ENCODE measurements at regions not wholly inside any gene's neighbourhood (a gene's known extent, or its start where the extent isn't known, plus 50 kb on each side); places are given as distances from the start of the nearest gene placed in this dataset.

DNA sequence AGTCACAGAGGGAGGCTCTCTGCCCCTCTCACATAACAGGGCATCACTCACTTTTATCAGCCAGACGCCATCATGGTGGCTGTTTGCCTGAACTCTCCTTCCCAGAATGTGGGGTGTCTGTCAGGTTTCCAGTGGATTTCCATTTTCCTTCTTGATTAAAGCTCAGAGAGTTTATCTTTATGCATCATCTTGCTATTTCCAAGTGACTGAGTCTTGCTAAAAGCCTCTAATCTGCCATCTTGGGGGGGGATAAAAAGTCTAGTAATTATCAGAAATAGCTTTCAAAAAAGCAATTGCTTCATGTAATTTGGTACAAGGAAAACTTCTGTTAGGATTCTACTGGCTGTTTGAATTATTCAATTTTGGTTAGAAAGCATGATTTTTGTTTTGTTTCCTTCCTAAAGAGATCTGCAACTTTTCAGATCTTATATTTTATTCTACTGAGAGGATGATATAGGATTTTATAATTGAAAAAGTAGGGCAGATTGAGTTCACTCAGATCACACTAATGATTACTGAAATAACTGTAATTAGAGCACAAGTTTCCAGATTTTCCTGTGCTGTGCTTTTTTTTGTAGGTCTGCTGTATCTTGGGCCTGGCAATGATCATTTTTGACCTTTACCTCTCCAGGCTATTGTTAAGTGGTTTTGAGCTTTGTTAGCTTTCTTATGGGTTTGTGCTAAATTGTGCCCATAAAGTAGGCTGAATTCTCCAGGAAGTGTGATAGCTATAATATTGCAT, 661.5 kb downstream of the TLE4 start:
- no peaks in the 10 kb centered on the region for H3K27me3 ChIP-seq
- H3K4me3 ChIP-seq, result no peak overlapping the region
- 65% methylated on average over 1 of the region's 1 CpG for WGBS (ENCODE audit: low lambda C conversion rate, missing lambda C conversion rate)
- H3K4me1 ChIP-seq (ENCODE audit: insufficient read depth), result no peaks in the 10 kb centered on the region
- no peaks in the 10 kb centered on the region for H4K20me1 ChIP-seq (ENCODE audit: insufficient read depth, poor library complexity, severe bottlenecking)
- H3K9me3 ChIP-seq (ENCODE audit: low read depth), result no peaks in the 10 kb centered on the region
- H3K9me2 ChIP-seq (replicated peaks; ENCODE audit: insufficient read depth), result no peaks in the 10 kb centered on the region
- H3K79me2 ChIP-seq, result no peaks in the 10 kb centered on the region
- DNase-seq (ENCODE audit: low spot score), result no peak
- H3K4me2 ChIP-seq, result no peak overlapping the region
- H3K27ac ChIP-seq, result no peak overlapping the region
- no peak overlapping the region for H2AFZ ChIP-seq
- H3K36me3 ChIP-seq (replicated peaks; ENCODE audit: insufficient read depth, low read depth), result no peaks in the 10 kb centered on the region
- TF ChIP-seq CTCF (IDR thresholded peaks at IDR 0.05; ENCODE audit: poor library complexity) (no peak), EZH2 (IDR thresholded peaks at IDR 0.05; ENCODE audit: borderline replicate concordance) (no peak), EZH2phosphoT487 (IDR thresholded peaks at IDR 0.05; ENCODE audit: low read depth, severe bottlenecking, unreplicated experiment) (no peak)

GRCh38 chr9:80231318-80232236, 659.8 kb downstream of the TLE4 start:
- Histone ChIP-seq H3K27me3 (no peaks in the 10 kb centered on the region), H3K36me3 (replicated peaks; ENCODE audit: insufficient read depth, low read depth) (no peaks in the 10 kb centered on the region), H3K79me2 (no peaks in the 10 kb centered on the region), H3K9me3 (ENCODE audit: low read depth) (no peaks in the 10 kb centered on the region), H3K4me1 (ENCODE audit: insufficient read depth) (no peaks in the 10 kb centered on the region), H3K27ac (no peak overlapping the region), H3K4me2 (no peak overlapping the region), H4K20me1 (ENCODE audit: insufficient read depth, poor library complexity, severe bottlenecking) (no peaks in the 10 kb centered on the region), H2AFZ (no peak overlapping the region), H3K4me3 (no peak overlapping the region), H3K9me2 (replicated peaks; ENCODE audit: insufficient read depth) (no peaks in the 10 kb centered on the region)
- 80% methylated on average over 7 of the region's 7 CpGs for WGBS (ENCODE audit: low lambda C conversion rate, missing lambda C conversion rate)
- no peak for DNase-seq (ENCODE audit: low spot score)
- no peak for TF ChIP-seq CTCF (IDR thresholded peaks at IDR 0.05; ENCODE audit: poor library complexity)
- TF ChIP-seq EZH2 (IDR thresholded peaks at IDR 0.05; ENCODE audit: borderline replicate concordance), result no peak
- no peak for TF ChIP-seq EZH2phosphoT487 (IDR thresholded peaks at IDR 0.05; ENCODE audit: low read depth, severe bottlenecking, unreplicated experiment)

- no peaks in the 10 kb centered on the region for H3K36me3 ChIP-seq (replicated peaks; ENCODE audit: insufficient read depth, low read depth)
- no peak overlapping the region for H3K4me3 ChIP-seq
- no peaks in the 10 kb centered on the region for H3K9me2 ChIP-seq (replicated peaks; ENCODE audit: insufficient read depth)
- no peaks in the 10 kb centered on the region for H3K4me1 ChIP-seq (ENCODE audit: insufficient read depth)
- DNase-seq (ENCODE audit: low spot score), result no peak
- H4K20me1 ChIP-seq (ENCODE audit: insufficient read depth, poor library complexity, severe bottlenecking), result no peaks in the 10 kb centered on the region
- H3K4me2 ChIP-seq, result no peak overlapping the region
- H3K27ac ChIP-seq, result no peak overlapping the region
- no peaks in the 10 kb centered on the region for H3K27me3 ChIP-seq
- no peaks in the 10 kb centered on the region for H3K79me2 ChIP-seq
- no peak overlapping the region for H2AFZ ChIP-seq
- TF ChIP-seq EZH2 (IDR thresholded peaks at IDR 0.05; ENCODE audit: borderline replicate concordance) (no peak), EZH2phosphoT487 (IDR thresholded peaks at IDR 0.05; ENCODE audit: low read depth, severe bottlenecking, unreplicated experiment) (no peak), CTCF (IDR thresholded peaks at IDR 0.05; ENCODE audit: poor library complexity) (no peak)
- 100% methylated on average over 1 of the region's 1 CpG for WGBS (ENCODE audit: low lambda C conversion rate, missing lambda C conversion rate)
- H3K9me3 ChIP-seq (ENCODE audit: low read depth), result no peaks in the 10 kb centered on the region
Observed at GRCh38 chr9:80223897-80224296, 652.1 kb downstream of the TLE4 start.

Data from hepatocyte (in vitro differentiated cells).